PC-9 (cell line): ENCODE measurements at regions not wholly inside any gene's neighbourhood (a gene's known extent, or its start where the extent isn't known, plus 50 kb on each side); places are given as distances from the start of the nearest gene placed in this dataset.

Experiments
- EZH2 ChIP-seq: fragments of 200-600 bp; sonication (generic); IDR thresholded peaks from 2 replicates; pipeline ENCODE4 v1.8.0; 2017; ENCODE audit warnings: antibody characterized with exemption, low read depth
- TF ChIP-seq, protein P1 (sequence below): fragments of 200-600 bp; sonication (generic); conservative IDR thresholded peaks from 2 replicates; pipeline ENCODE4 v1.6.1; 2017; ENCODE audit warnings: mixed run types, antibody characterized with exemption, mild to moderate bottlenecking, moderate library complexity

DNA sequence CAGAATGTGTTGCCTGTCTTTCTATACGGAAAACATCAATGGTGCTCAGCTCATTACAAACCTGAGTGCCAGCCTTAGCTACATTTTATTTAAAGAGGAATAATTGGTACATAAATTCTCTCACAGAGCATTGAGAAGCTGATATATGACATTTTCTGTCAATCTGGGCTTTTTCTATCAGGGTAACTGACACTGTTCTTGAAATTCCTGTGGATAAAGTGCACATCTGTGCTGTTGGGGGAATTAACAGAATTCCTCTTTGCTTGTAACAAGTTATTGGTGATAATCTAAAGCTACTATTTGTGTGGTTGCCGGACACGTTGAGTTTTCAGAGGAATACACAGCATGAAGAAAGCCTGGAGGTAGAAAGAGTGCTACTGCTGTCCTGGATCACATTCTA lies 668.6 kb downstream of the SORCS1 start:
- TF ChIP-seq, protein P1, sequence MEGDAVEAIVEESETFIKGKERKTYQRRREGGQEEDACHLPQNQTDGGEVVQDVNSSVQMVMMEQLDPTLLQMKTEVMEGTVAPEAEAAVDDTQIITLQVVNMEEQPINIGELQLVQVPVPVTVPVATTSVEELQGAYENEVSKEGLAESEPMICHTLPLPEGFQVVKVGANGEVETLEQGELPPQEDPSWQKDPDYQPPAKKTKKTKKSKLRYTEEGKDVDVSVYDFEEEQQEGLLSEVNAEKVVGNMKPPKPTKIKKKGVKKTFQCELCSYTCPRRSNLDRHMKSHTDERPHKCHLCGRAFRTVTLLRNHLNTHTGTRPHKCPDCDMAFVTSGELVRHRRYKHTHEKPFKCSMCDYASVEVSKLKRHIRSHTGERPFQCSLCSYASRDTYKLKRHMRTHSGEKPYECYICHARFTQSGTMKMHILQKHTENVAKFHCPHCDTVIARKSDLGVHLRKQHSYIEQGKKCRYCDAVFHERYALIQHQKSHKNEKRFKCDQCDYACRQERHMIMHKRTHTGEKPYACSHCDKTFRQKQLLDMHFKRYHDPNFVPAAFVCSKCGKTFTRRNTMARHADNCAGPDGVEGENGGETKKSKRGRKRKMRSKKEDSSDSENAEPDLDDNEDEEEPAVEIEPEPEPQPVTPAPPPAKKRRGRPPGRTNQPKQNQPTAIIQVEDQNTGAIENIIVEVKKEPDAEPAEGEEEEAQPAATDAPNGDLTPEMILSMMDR: no peak
- TF ChIP-seq EZH2: no peak
